MM.1S (cell line): ENCODE measurements at regions not wholly inside any gene's neighbourhood (a gene's known extent, or its start where the extent isn't known, plus 50 kb on each side); places are given as distances from the start of the nearest gene placed in this dataset.

Source experiments
- DNase-seq: peaks from one replicate; pipeline ENCODE4 v3.0.0-alpha.2; 2015
- H2AFZ ChIP-seq: fragments of 300-600 bp; sonication (generic); 2 replicates; pipeline ENCODE4 v1.6.0; 2016; ENCODE audit warnings: antibody characterized with exemption, low read length
- H3F3A ChIP-seq: fragments of 300-600 bp; sonication (generic); 2 replicates; pipeline ENCODE4 v1.6.1; 2016; ENCODE audit warnings: mild to moderate bottlenecking, antibody characterized with exemption, low read length, moderate library complexity, mixed read lengths; ENCODE audit not compliant: insufficient read depth
- H3K27ac ChIP-seq: fragments of 300-600 bp; sonication (generic); 2 replicates; pipeline ENCODE4 v1.5.1; 2016; ENCODE audit warnings: mild to moderate bottlenecking, low read length
- H3K27me3 ChIP-seq: fragments of 300-600 bp; sonication (generic); replicated peaks from 2 replicates; pipeline ENCODE4 v1.6.0; 2016; ENCODE audit warnings: low read length; ENCODE audit not compliant: insufficient read depth
- H3K36me3 ChIP-seq: fragments of 300-600 bp; sonication (generic); replicated peaks from 2 replicates; pipeline ENCODE4 v1.6.1; 2016; ENCODE audit warnings: mild to moderate bottlenecking, low read length, mixed read lengths; ENCODE audit not compliant: insufficient read depth
- H3K4me1 ChIP-seq: fragments of 300-600 bp; sonication (generic); 2 replicates; pipeline ENCODE4 v1.6.1; 2016; ENCODE audit warnings: low read length, mixed read lengths
- H3K4me2 ChIP-seq: fragments of 300-600 bp; sonication (generic); 2 replicates; pipeline ENCODE4 v1.6.0; 2016; ENCODE audit warnings: low read depth, low read length
- H3K4me3 ChIP-seq: fragments of 300-600 bp; sonication (generic); 2 replicates; pipeline ENCODE4 v1.5.1; 2016; ENCODE audit warnings: low read length, mixed read lengths
- H3K79me2 ChIP-seq: fragments of 300-600 bp; sonication (generic); 2 replicates; pipeline ENCODE4 v1.6.1; 2016; ENCODE audit warnings: mixed run types, low read length, mixed read lengths
- H3K9ac ChIP-seq: fragments of 300-600 bp; sonication (generic); 2 replicates; pipeline ENCODE4 v1.6.1; 2016; ENCODE audit warnings: low read length, mixed read lengths
- H3K9me2 ChIP-seq: fragments of 300-600 bp; sonication (generic); replicated peaks from 2 replicates; pipeline ENCODE4 v1.6.1; 2016; ENCODE audit warnings: mild to moderate bottlenecking, low read length, mixed read lengths; ENCODE audit not compliant: insufficient read depth
- H3K9me3 ChIP-seq: fragments of 300-600 bp; sonication (generic); replicated peaks from 2 replicates; pipeline ENCODE4 v1.6.1; 2016; ENCODE audit warnings: mild to moderate bottlenecking, low read length, mixed read lengths; ENCODE audit not compliant: insufficient read depth
- H4K20me1 ChIP-seq: fragments of 300-600 bp; sonication (generic); 2 replicates; pipeline ENCODE4 v1.6.1; 2016; ENCODE audit warnings: mild to moderate bottlenecking, low read length, moderate library complexity, mixed read lengths; ENCODE audit not compliant: insufficient read depth
- CTCF ChIP-seq: fragments of 300-600 bp; sonication (generic); IDR thresholded peaks from 2 replicates; pipeline ENCODE4 v1.5.1; 2016; ENCODE audit warnings: antibody characterized with exemption, low read length, mixed read lengths
- EZH2 ChIP-seq: fragments of 300-600 bp; sonication (generic); optimal IDR thresholded peaks from 2 replicates; pipeline ENCODE3; 2017; ENCODE audit warnings: low read depth, mild to moderate bottlenecking, antibody characterized with exemption, low read length, mixed read lengths
- EZH2phosphoT487 ChIP-seq: fragments of 300-600 bp; sonication (generic); IDR thresholded peaks from 2 replicates; pipeline ENCODE4 v1.6.1; 2018; ENCODE audit warnings: antibody characterized with exemption, low read length

- Histone ChIP-seq H3K9me3 (no peaks in the 10 kb centered on the region), H3K79me2 (no peaks in the 10 kb centered on the region), H3K27me3 (no peaks in the 10 kb centered on the region), H4K20me1 (no peaks in the 10 kb centered on the region), H3K4me3 (no peak overlapping the region), H3F3A (no peaks in the 10 kb centered on the region), H2AFZ (no peak overlapping the region), H3K36me3 (no peaks in the 10 kb centered on the region), H3K4me1 (no peaks in the 10 kb centered on the region), H3K9me2 (no peaks in the 10 kb centered on the region), H3K27ac (no peak overlapping the region), H3K9ac (no peak overlapping the region), H3K4me2 (no peak overlapping the region)
- TF ChIP-seq EZH2phosphoT487 (no peak), EZH2 (no peak), CTCF (no peak)
- no peak for DNase-seq
These were observed 219.4 kb upstream of the ARL4C start for GRCh38 chr2:234716271-234716670.

GRCh38 chr2:234715671-234716250 lies 218.9 kb upstream of the ARL4C start:
- Histone ChIP-seq H3K9me2 (no peaks in the 10 kb centered on the region), H3K9me3 (no peaks in the 10 kb centered on the region), H4K20me1 (no peaks in the 10 kb centered on the region), H3K27me3 (no peaks in the 10 kb centered on the region), H3K4me3 (no peak overlapping the region), H3F3A (no peaks in the 10 kb centered on the region), H3K9ac (no peak overlapping the region), H3K36me3 (no peaks in the 10 kb centered on the region), H3K79me2 (no peaks in the 10 kb centered on the region), H3K27ac (no peak overlapping the region), H2AFZ (no peak overlapping the region), H3K4me2 (no peak overlapping the region), H3K4me1 (no peaks in the 10 kb centered on the region)
- no peak for DNase-seq
- TF ChIP-seq CTCF, result no peak
- no peak for TF ChIP-seq EZH2phosphoT487
- no peak for TF ChIP-seq EZH2

GRCh38 chr2:234714711-234715110 lies 217.8 kb upstream of the ARL4C start:
- TF ChIP-seq EZH2phosphoT487 (no peak), CTCF (no peak), EZH2 (no peak)
- no peak overlapping the region for H3K4me3 ChIP-seq
- no peak overlapping the region for H3K9ac ChIP-seq
- no peaks in the 10 kb centered on the region for H3K79me2 ChIP-seq
- H2AFZ ChIP-seq, result no peak overlapping the region
- H3K27ac ChIP-seq, result no peak overlapping the region
- H3K27me3 ChIP-seq, result no peaks in the 10 kb centered on the region
- no peaks in the 10 kb centered on the region for H4K20me1 ChIP-seq
- no peaks in the 10 kb centered on the region for H3K9me2 ChIP-seq
- no peaks in the 10 kb centered on the region for H3K36me3 ChIP-seq
- no peak for DNase-seq
- no peaks in the 10 kb centered on the region for H3K9me3 ChIP-seq
- H3K4me2 ChIP-seq, result no peak overlapping the region
- no peaks in the 10 kb centered on the region for H3K4me1 ChIP-seq
- H3F3A ChIP-seq, result no peaks in the 10 kb centered on the region
